GM21825 (cell line): ENCODE measurements at regions not wholly inside any gene's neighbourhood (a gene's known extent, or its start where the extent isn't known, plus 50 kb on each side); places are given as distances from the start of the nearest gene placed in this dataset.

Experiments used
- ATAC-seq: cut with Tn5 transposase; IDR thresholded peaks from one replicate; pipeline ENCODE4 v1.9.1; 2021; ENCODE audit warnings: mild to moderate bottlenecking, moderate library complexity; ENCODE audit not compliant: unreplicated experiment

DNA sequence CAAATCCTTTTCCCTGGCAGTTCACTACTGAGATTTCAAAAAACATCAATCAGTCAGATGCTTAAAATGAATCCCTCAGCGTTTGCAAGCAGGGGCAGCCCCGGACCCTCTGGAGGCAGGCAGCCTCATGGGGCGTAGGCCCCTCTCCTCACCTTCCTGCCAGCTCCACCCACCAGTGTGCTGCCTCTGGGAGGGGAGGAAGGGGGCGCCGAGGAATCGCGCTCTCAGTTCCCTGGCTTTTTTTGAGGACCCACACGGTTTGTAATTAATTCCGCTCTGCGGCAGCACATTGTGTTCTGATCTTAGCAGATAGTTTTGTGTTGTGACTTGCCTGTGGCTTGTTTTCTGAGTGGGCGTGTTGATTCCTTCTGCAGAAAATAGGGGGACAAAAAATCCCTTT, 159.9 kb downstream of the KLF13 start:
- ATAC-seq = no peak

DNA sequence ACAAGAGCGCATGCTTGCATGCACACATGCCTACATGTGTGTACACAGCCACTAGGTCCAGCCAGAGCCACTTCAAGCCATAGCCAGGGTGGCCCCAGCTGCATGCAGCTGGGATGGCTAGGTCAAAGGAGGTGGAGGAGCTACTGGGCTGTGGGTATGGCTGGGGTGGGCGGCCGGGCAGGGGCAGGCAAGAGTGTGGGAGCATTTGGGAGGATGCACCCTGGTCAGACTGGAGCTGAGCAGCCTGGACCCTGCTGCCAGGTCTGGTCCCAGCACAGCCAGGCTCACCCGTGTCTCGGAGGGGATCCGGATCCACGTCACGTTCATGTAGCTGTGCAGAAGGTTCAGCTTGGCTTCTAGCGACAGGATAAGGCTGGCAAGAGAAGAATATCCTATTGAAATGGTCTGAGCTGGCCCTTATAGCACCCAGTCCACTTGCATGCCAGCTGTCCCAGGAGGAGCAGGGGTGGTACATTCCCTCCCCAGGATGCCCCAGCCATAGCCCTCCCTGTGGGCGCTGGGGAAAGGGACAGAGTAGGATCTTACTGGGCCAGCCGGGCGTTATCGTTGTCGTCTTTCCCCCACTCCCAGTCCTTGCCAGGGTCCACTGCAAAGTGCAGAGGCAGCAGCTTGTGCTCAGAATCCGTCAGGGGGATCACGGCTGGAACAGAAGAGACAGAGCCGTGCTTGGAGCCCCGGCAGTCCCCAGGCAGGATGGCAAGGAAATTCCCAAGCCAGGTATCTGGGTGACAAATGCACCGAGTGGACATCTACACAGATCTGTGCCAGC, 160.5 kb downstream of the KLF13 start:
- ATAC-seq = no peak

DNA sequence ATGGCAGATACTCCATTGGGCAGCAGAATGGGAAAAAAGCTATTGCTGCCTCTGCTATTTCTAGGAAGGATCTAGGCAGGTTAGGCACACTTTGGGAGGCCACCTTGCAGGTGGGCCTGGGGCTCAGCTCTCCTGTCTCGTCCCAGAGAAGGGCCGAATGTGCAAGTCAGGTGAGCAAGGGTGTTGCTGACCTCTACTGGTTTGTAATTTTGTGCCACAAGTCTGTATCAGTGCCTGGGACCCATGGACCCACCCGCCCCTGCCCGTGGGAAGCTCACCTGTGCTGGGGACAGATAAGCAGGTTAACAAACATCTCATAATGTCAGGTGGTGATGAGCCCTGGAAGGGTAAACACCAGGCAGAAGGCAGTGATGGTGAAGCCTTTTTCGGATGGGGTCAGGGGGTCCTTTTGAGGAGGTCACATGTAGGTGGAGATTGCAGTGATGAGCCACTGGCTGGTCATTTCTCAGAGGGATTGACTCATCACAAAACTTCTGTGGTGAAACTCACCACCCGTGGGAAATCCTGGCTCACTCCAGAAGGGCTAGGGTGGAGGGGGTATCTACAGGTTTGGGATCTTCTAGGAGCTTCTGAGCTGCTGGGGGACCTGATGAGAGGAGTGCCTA, 161.3 kb downstream of the KLF13 start:
- ATAC-seq = no peak

GRCh38 chr15:31488437-31489204, 162.0 kb downstream of the KLF13 start:
- ATAC-seq = no peak

GRCh38 chr15:31489281-31489680, 162.6 kb downstream of the KLF13 start:
- ATAC-seq = no peak

DNA sequence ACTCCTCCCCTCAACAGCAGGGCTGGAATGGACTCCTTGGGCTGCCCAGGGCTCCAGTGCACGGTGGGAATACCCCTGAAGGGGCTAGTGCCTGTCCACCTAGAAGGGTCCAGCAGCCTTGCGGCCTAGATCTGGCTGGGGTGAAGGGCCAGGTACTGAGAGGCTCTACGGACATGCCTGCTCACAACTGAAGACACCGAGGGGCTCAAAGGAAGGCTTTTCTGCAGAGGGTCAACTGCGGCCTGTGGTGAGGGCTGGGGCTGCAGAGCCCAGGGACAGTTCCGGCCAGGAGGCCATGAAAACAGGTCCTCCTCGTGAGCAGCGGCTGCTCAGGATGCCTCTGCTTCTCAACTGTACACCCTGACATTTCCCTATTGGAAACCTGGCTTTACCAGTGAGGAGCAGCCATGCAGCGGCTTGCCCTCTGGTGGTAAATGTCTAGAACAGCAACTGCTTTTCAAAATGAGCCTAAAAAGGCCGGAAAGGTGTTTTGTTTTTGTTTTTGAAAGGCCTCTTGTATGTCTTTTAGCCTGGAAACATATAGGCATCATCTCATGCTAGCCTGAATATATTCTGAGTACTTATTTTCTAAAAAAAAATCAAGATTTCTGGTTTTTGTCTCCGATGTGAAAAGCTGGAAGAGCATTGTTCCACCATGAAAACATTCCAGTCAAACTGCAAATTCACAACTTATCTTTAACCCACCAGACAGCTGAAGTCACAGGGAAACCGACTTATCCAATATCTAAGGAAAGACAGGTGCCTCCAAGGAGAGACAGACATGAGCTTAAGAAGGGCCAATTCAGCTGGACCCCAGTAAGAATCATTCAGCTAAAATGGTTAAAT, 163.4 kb downstream of the KLF13 start:
- no peak for ATAC-seq

- ATAC-seq = no peak
These were observed 168.2 kb downstream of the KLF13 start for GRCh38 chr15:31494786-31495185.

DNA sequence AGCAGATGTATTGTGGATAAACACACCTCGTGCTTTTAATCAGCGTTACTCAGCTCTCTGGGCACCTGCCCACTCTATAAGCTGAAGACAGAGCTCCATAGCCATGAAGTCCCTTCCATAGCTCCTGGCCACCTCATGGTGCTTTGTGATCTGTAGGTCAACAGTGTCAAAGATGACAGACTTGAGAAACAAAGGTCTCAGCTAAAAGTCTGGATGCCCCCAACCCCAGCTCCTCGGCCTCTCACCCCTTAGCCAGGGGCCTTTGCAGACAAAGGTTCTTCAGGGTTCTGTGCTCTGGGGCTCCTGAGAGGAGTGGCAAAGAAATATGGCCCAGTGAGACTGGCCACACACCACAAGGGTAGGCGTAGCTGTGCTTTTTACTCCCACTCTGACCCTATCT, 168.6 kb downstream of the KLF13 start:
- ATAC-seq = no peak

- no peak for ATAC-seq
These were observed 171.2 kb downstream of the KLF13 start for GRCh38 chr15:31497838-31498237.

- no peak for ATAC-seq
These were observed 171.7 kb downstream of the KLF13 start for GRCh38 chr15:31498329-31498728.

DNA sequence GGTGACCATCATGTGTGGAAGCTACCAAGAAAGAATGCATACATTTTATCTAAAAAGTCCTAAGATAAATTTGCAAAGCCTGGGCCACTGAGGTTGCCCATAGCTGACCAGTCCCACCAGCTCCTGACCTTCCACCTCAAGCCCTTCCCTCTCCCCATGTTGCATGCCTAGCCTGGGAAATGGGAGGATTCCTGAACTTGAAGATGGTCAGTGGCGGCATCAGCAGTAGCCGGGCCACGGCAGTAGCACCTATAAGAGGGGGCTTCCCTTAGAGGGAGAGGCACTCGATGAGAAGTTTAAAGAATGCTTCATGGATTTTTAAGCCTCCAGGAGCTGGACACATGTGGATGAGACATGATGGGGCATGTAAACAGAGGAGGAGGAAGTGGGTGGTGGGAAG, 172.1 kb downstream of the KLF13 start:
- ATAC-seq = no peak

GRCh38 chr15:31499236-31499952, 172.8 kb downstream of the KLF13 start:
- no peak for ATAC-seq

GRCh38 chr15:31499953-31500765, 173.5 kb downstream of the KLF13 start:
- ATAC-seq = no peak

- no peak for ATAC-seq
These were observed 174.3 kb downstream of the KLF13 start for GRCh38 chr15:31500766-31501449.

DNA sequence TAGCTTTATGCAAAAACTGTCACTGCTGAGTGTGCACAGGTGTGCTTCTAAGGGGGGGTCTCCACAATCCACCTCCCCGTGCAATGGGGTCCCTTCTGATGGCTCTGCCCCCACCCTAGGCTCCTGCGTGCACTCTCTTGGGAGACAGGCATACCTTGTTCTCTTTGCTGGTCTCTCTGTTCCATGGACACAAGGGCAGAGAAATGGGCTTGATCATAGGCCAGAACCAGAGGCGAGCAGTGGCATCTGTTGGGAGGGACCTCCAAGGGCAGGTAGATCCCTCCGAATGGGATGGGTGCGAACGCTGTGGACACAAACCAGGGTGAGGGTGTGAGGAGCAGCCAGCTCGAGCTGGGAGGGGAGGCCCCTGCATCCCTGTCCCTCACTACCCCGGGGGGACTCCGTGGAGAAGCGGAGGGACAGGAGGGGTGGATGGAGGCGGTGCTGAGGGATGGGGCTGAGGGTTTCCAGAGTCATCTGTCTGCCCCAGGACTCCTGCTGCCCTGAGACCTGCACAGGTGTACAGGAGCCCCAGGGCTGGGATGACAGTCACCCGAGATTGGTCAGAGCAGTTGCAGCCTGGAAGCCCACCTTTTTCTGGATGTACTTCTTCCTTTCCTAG, 175.0 kb downstream of the KLF13 start:
- no peak for ATAC-seq

DNA sequence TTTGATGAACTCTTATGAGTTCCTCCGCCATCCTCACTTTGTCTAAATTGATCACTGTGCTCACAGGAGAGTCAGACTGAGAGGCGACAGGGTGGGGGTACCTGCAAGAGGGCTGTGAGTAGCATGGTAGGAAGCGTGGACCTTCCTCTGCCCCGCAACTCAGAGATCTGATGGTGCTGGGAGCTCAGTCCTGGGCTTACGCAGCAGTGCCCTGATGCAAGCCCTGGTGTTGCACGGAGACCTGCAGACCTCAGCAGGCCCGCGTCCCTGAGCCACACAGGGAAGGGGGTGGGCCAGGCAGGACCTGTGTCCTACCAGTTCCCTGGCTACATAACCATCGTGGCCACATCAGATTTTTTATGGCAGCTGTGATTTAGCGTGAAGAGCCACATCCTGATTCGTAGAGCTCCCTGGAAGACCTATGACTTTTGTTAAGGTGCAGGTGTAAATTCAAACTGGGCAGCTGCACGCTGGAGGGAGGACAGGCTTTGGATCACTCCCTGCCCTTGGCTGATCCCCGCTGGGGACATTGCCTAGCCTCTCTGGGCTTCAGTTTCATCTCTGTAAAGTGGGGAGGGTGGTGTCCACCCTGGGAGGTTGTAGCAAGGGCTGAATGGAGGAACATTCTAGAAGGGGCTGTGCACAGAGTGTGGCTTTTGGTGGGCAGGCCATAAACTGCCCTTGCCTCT, 176.1 kb downstream of the KLF13 start:
- no peak for ATAC-seq

GRCh38 chr15:31503256-31503655, 176.6 kb downstream of the KLF13 start:
- no peak for ATAC-seq
